IMR-90 (cell line): ENCODE measurements at regions not wholly inside any gene's neighbourhood (a gene's known extent, or its start where the extent isn't known, plus 50 kb on each side); places are given as distances from the start of the nearest gene placed in this dataset.

Source experiments
- ATAC-seq: fragments of 200-7000 bp; cut with Tn5 transposase; 2 replicates; pipeline ENCODE4 v1.9.1; 2020; ENCODE audit warnings: low read depth, mild to moderate bottlenecking, moderate library complexity
- BruUV-seq: library from RNA; stranded (reverse); fragments of 400-500 nt; replicated peaks from 2 replicates; lab custom pipeline; 2021; lab: Mats Ljungman, UMichigan
- CTCF ChIA-PET: fragments of 300-600 bp; formaldehyde crosslinking; extraction: SDS; loops from one replicate; lab custom pipeline; 2021; ENCODE audit warnings: antibody characterized with exemption; lab: Yijun Ruan, JAX
- POLR2A ChIA-PET: fragments of 300-600 bp; sonication (Branson Sonifier 250); formaldehyde crosslinking; loops from one replicate; lab custom pipeline; 2022; ENCODE audit warnings: antibody characterized with exemption; ENCODE audit not compliant: unreplicated experiment; lab: Charles Lee
- DNase-seq: peaks from one replicate; pipeline ENCODE4 v3.0.0; 2013
- H2AFZ ChIP-seq: replicated peaks from 2 replicates; pipeline ENCODE3; 2013; ENCODE audit warnings: low read length, mild to moderate bottlenecking; ENCODE audit not compliant: poor library complexity
- H2AK5ac ChIP-seq: 2 replicates; pipeline ENCODE4 v1.6.1; 2013; ENCODE audit warnings: low read depth, low read length, inconsistent platforms
- H2AK9ac ChIP-seq: replicated peaks from 2 replicates; pipeline ENCODE3; 2013; ENCODE audit warnings: mild to moderate bottlenecking, low read depth, low read length, moderate library complexity; ENCODE audit not compliant: poor library complexity
- H2BK120ac ChIP-seq: 2 replicates; pipeline ENCODE4 v1.6.1; 2013; ENCODE audit warnings: low read depth, low read length, inconsistent platforms
- H2BK15ac ChIP-seq: 3 replicates; pipeline ENCODE4 v1.6.1; 2013; ENCODE audit warnings: low read depth, low read length, inconsistent platforms
- H2BK20ac ChIP-seq: 2 replicates; pipeline ENCODE4 v1.6.1; 2013; ENCODE audit warnings: low read depth, mild to moderate bottlenecking, inconsistent platforms, low read length, moderate library complexity
- H2BK5ac ChIP-seq: 2 replicates; pipeline ENCODE4 v1.6.1; 2013; ENCODE audit warnings: mild to moderate bottlenecking, low read depth, low read length, inconsistent platforms; ENCODE audit not compliant: poor library complexity, severe bottlenecking
- H3K14ac ChIP-seq: replicated peaks from 2 replicates; pipeline ENCODE4 v1.6.1; 2013; ENCODE audit warnings: low read depth, low read length, inconsistent platforms
- H3K18ac ChIP-seq: 2 replicates; pipeline ENCODE4 v1.6.1; 2013; ENCODE audit warnings: low read depth, low read length, control low read depth
- H3K23ac ChIP-seq: 2 replicates; pipeline ENCODE4 v1.6.1; 2013; ENCODE audit warnings: low read depth, low read length, inconsistent platforms
- H3K27ac ChIP-seq: 2 replicates; pipeline ENCODE4 v1.5.1; 2013; ENCODE audit warnings: mild to moderate bottlenecking, control low read depth, low read length; ENCODE audit not compliant: insufficient read depth
- H3K27me3 ChIP-seq: 2 replicates; pipeline ENCODE4 v1.6.1; 2013; ENCODE audit warnings: low read length; ENCODE audit not compliant: control insufficient read depth, insufficient read depth
- H3K36me3 ChIP-seq: 2 replicates; pipeline ENCODE4 v1.6.1; 2013; ENCODE audit warnings: low read length, mixed read lengths; ENCODE audit not compliant: control insufficient read depth, insufficient read depth
- H3K4ac ChIP-seq: 2 replicates; pipeline ENCODE4 v1.6.1; 2013; ENCODE audit warnings: low read depth, low read length, inconsistent platforms
- H3K4me1 ChIP-seq: 2 replicates; pipeline ENCODE4 v1.6.1; 2013; ENCODE audit warnings: low read length, mixed read lengths; ENCODE audit not compliant: control insufficient read depth, insufficient read depth
- H3K4me2 ChIP-seq: 2 replicates; pipeline ENCODE4 v1.6.1; 2013; ENCODE audit warnings: low read depth, mild to moderate bottlenecking, control low read depth, low read length, moderate library complexity
- H3K4me3 ChIP-seq: 2 replicates; pipeline ENCODE4 v1.5.1; 2013; ENCODE audit warnings: low read depth, mild to moderate bottlenecking, control low read depth, low read length, moderate library complexity; ENCODE audit not compliant: insufficient read depth
- H3K56ac ChIP-seq: 2 replicates; pipeline ENCODE4 v1.6.1; 2013; ENCODE audit warnings: low read length, inconsistent platforms; ENCODE audit not compliant: insufficient read depth; ENCODE audit errors: extremely low read depth
- H3K79me1 ChIP-seq, 2 experiments: 2 replicates each; pipeline ENCODE4 v1.6.1; 2013; ENCODE audit warnings: low read length in 2 of 2, inconsistent platforms in 1 of 2, low read depth in 1 of 2
- H3K9ac ChIP-seq: 2 replicates; pipeline ENCODE4 v1.6.1; 2013; ENCODE audit warnings: low read depth, low read length, control low read depth
- H3K9me1 ChIP-seq: 2 replicates; pipeline ENCODE4 v1.6.1; 2013; ENCODE audit warnings: low read length, inconsistent platforms; ENCODE audit not compliant: insufficient read depth
- H3K9me3 ChIP-seq: 2 replicates; pipeline ENCODE4 v1.6.1; 2013; ENCODE audit warnings: low read length; ENCODE audit not compliant: control insufficient read depth, insufficient read depth
- H4K20me1 ChIP-seq: 2 replicates; pipeline ENCODE4 v1.6.1; 2013; ENCODE audit warnings: low read length, inconsistent platforms; ENCODE audit not compliant: insufficient read depth
- H4K5ac ChIP-seq: 2 replicates; pipeline ENCODE4 v1.6.1; 2013; ENCODE audit warnings: mild to moderate bottlenecking, low read depth, low read length, control low read depth
- H4K8ac ChIP-seq, 2 experiments: 2 replicates each; pipeline ENCODE4 v1.6.1; 2013; ENCODE audit warnings: low read depth in 2 of 2, low read length in 2 of 2, control low read depth in 1 of 2, inconsistent platforms in 1 of 2
- H4K91ac ChIP-seq: 2 replicates; pipeline ENCODE4 v1.6.1; 2013; ENCODE audit warnings: low read depth, low read length, inconsistent platforms; ENCODE audit not compliant: insufficient read depth
- BHLHE40 ChIP-seq: fragments of 150-350 bp; IDR thresholded peaks from 2 replicates; pipeline ENCODE4 v1.6.1; 2016; ENCODE audit warnings: mild to moderate bottlenecking, low read depth, low read length
- FOS ChIP-seq: fragments of 150-350 bp; IDR thresholded peaks from 2 replicates; pipeline ENCODE4 v1.6.1; 2016; ENCODE audit warnings: low read depth, low read length
- MAFK ChIP-seq: IDR thresholded peaks from 2 replicates; pipeline ENCODE4 v1.6.1; 2012; ENCODE audit warnings: low read depth, low read length, improper control_type of control experiment
- MXI1 ChIP-seq: IDR thresholded peaks from 2 replicates; pipeline ENCODE4 v1.6.1; 2012; ENCODE audit warnings: low read depth, mild to moderate bottlenecking, low read length, moderate library complexity, borderline replicate concordance
- POLR2A ChIP-seq: IDR thresholded peaks from 2 replicates; pipeline ENCODE4 v1.6.1; 2012; ENCODE audit warnings: mild to moderate bottlenecking, low read depth, low read length
- RAD21 ChIP-seq: IDR thresholded peaks from 2 replicates; pipeline ENCODE4 v1.6.1; 2012; ENCODE audit warnings: low read length, improper control_type of control experiment
- SMC3 ChIP-seq: fragments of 150-350 bp; IDR thresholded peaks from 2 replicates; pipeline ENCODE4 v1.6.1; 2016; ENCODE audit warnings: low read depth, mild to moderate bottlenecking, antibody characterized with exemption, low read length, moderate library complexity
- WGBS, 2 experiments: methylation state at CpG; one replicate each; pipeline versions ENCODE4 v1.1.5 to v1.1.7; 2013; ENCODE audit warnings: missing lambda C conversion rate in 2 of 2; ENCODE audit not compliant: insufficient read length in 1 of 2; ENCODE audit errors: extremely low coverage in 2 of 2; 5-methylcytosine and 5-hydroxymethylcytosine counted together
- dilution Hi-C: fragments of 300-500 bp; cut with HindIII; formaldehyde crosslinking; loops from one replicate; pipeline ENCODE4 v1.14.3; 2018; ENCODE audit warnings: low sequenced_read_pairs; ENCODE audit not compliant: unreplicated experiment
- in situ Hi-C: fragments of 300-500 bp; cut with MboI; formaldehyde crosslinking; loops from 3 replicates; pipeline ENCODE4 v1.14.3; 2019; ENCODE audit warnings: low sequenced_read_pairs, inconsistent platforms, mixed read lengths
- intact Hi-C: fragments of 100-400 bp; cut with micrococcal nuclease; formaldehyde crosslinking; loops from 2 replicates; pipeline ENCODE4 v1.10.0; 2022
- TF ChIP-seq, protein P1 (sequence below): fragments of 150-350 bp; IDR thresholded peaks from 2 replicates; pipeline ENCODE4 v1.6.1; 2016; ENCODE audit warnings: low read depth, mild to moderate bottlenecking, low read length, moderate library complexity, borderline replicate concordance
- TF ChIP-seq, protein P2 (sequence below): conservative IDR thresholded peaks from 2 replicates; pipeline ENCODE4 v1.5.1; 2012; ENCODE audit warnings: mild to moderate bottlenecking, low read depth, low read length, improper control_type of control experiment

GRCh38 chr4:82247629-82248028 is 126.2 kb downstream of the HNRNPD start:
- H4K91ac ChIP-seq, result no peak overlapping the region
- H2AK9ac ChIP-seq, result no peak overlapping the region
- H3K36me3 ChIP-seq, result no peaks in the 10 kb centered on the region
- no peak overlapping the region for H3K18ac ChIP-seq
- ATAC-seq, result no peak
- dilution Hi-C loops, result no loop called here
- no peaks in the 10 kb centered on the region for H3K4me1 ChIP-seq
- no peak overlapping the region for H2BK20ac ChIP-seq
- intact Hi-C loops, result no loop called here
- H4K5ac ChIP-seq, result no peak overlapping the region
- H2BK5ac ChIP-seq, result no peak overlapping the region
- CTCF ChIA-PET, result no interaction called here
- H3K14ac ChIP-seq, result no peak overlapping the region
- no peak overlapping the region for H3K23ac ChIP-seq
- TF ChIP-seq BHLHE40, result no peak
- no peak for TF ChIP-seq FOS
- TF ChIP-seq RAD21, result no peak
- TF ChIP-seq MXI1, result no peak
- TF ChIP-seq POLR2A, result no peak
- TF ChIP-seq, protein P1, sequence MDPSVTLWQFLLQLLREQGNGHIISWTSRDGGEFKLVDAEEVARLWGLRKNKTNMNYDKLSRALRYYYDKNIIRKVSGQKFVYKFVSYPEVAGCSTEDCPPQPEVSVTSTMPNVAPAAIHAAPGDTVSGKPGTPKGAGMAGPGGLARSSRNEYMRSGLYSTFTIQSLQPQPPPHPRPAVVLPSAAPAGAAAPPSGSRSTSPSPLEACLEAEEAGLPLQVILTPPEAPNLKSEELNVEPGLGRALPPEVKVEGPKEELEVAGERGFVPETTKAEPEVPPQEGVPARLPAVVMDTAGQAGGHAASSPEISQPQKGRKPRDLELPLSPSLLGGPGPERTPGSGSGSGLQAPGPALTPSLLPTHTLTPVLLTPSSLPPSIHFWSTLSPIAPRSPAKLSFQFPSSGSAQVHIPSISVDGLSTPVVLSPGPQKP, result no peak
- no peak for TF ChIP-seq SMC3
- TF ChIP-seq, protein P2, sequence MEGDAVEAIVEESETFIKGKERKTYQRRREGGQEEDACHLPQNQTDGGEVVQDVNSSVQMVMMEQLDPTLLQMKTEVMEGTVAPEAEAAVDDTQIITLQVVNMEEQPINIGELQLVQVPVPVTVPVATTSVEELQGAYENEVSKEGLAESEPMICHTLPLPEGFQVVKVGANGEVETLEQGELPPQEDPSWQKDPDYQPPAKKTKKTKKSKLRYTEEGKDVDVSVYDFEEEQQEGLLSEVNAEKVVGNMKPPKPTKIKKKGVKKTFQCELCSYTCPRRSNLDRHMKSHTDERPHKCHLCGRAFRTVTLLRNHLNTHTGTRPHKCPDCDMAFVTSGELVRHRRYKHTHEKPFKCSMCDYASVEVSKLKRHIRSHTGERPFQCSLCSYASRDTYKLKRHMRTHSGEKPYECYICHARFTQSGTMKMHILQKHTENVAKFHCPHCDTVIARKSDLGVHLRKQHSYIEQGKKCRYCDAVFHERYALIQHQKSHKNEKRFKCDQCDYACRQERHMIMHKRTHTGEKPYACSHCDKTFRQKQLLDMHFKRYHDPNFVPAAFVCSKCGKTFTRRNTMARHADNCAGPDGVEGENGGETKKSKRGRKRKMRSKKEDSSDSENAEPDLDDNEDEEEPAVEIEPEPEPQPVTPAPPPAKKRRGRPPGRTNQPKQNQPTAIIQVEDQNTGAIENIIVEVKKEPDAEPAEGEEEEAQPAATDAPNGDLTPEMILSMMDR, result no peak
- TF ChIP-seq MAFK, result no peak
- H3K9me3 ChIP-seq, result no peaks in the 10 kb centered on the region
- no TSS peak for BruUV-seq
- H3K9me1 ChIP-seq, result no peaks in the 10 kb centered on the region
- no peak for DNase-seq
- H3K79me1 ChIP-seq, result no peaks in the 10 kb centered on the region
- no peak overlapping the region for H3K56ac ChIP-seq
- no CpG with 5 or more reads among the region's 1 CpG for WGBS, 2 experiments
- H3K4me2 ChIP-seq, result no peak overlapping the region
- H3K9ac ChIP-seq, result no peak overlapping the region
- H2AK5ac ChIP-seq, result no peak overlapping the region
- no peak overlapping the region for H2BK120ac ChIP-seq
- in situ Hi-C loops, result no loop called here
- no peaks in the 10 kb centered on the region for H4K20me1 ChIP-seq
- no peaks in the 10 kb centered on the region for H3K27me3 ChIP-seq
- no peak overlapping the region for H2AFZ ChIP-seq
- H3K27ac ChIP-seq, result no peak overlapping the region
- POLR2A ChIA-PET, result no interaction called here
- no peak overlapping the region for H3K4me3 ChIP-seq
- no peak overlapping the region for H4K8ac ChIP-seq
- no peak overlapping the region for H3K4ac ChIP-seq
- H2BK15ac ChIP-seq, result no peak overlapping the region
